Urothelium cell line (cell line): ENCODE measurements at regions not wholly inside any gene's neighbourhood (a gene's known extent, or its start where the extent isn't known, plus 50 kb on each side); places are given as distances from the start of the nearest gene placed in this dataset.

Source experiments
- DNase-seq: peaks from one replicate; pipeline ENCODE4 v3.0.0; 2011; ENCODE audit warnings: low spot score, mixed read lengths
- FAIRE-seq: peaks from 2 replicates; lab custom pipeline; 2011; peaks lifted over from hg19 to GRCh38; lab: Jason Lieb, UNC

GRCh38 chr12:124240493-124240892, 54.4 kb upstream of the RFLNA start:
- DNase-seq (peak; percentile 24), FAIRE-seq (no peak)

GRCh38 chr12:124241776-124242528, 52.9 kb upstream of the RFLNA start:
- DNase-seq (no peak), FAIRE-seq (no peak)

GRCh38 chr12:124242529-124243065, 52.3 kb upstream of the RFLNA start:
- FAIRE-seq (no peak), DNase-seq (no peak)

- DNase-seq (no peak), FAIRE-seq (no peak)
These were observed 51.0 kb upstream of the RFLNA start for GRCh38 chr12:124243936-124244335.
